Heart right ventricle (tissue), 16 donors: ENCODE measurements at regions not wholly inside any gene's neighbourhood (a gene's known extent, or its start where the extent isn't known, plus 50 kb on each side); places are given as distances from the start of the nearest gene placed in this dataset.

Experiments used
- ATAC-seq, 8 donors: fragments of 200-7000 bp; cut with Tn5 transposase; one replicate each; pipeline ENCODE4 v1.9.1; 2020; ENCODE audit warnings: mild to moderate bottlenecking in 8 of 8, moderate library complexity in 8 of 8, moderate number of reproducible peaks in 1 of 8
- DNase-seq, 2 donors: peaks; one replicate each; pipeline ENCODE4 v3.0.0-alpha.2; 2020
- H3K27ac ChIP-seq, 10 donors: fragments of 200-600 bp; sonication (generic) in 2 of 10; one replicate each; pipeline versions ENCODE4 v1.5.0 to v1.8.0; 2020 to 2022; ENCODE audit warnings: mild to moderate bottlenecking in 3 of 10
- H3K27me3 ChIP-seq, 7 donors: fragments of 200-600 bp; one replicate each; pipeline ENCODE4 v1.8.0; 2021 to 2022; ENCODE audit warnings: mild to moderate bottlenecking in 2 of 7
- H3K36me3 ChIP-seq, 9 donors: fragments of 200-600 bp; sonication (generic) in 1 of 9; one replicate each; pipeline versions ENCODE4 v1.5.0 to v1.8.0; 2020 to 2022; ENCODE audit warnings: mild to moderate bottlenecking in 2 of 9
- H3K4me1 ChIP-seq, 9 donors: fragments of 200-600 bp; sonication (generic) in 1 of 9; one replicate each; pipeline versions ENCODE4 v1.5.0 to v1.8.0; 2020 to 2022; ENCODE audit warnings: mild to moderate bottlenecking in 4 of 9
- H3K4me3 ChIP-seq, 10 donors: fragments of 200-600 bp; sonication (generic) in 2 of 10; one replicate each; pipeline versions ENCODE4 v1.5.0 to v1.8.0; 2020 to 2022; ENCODE audit warnings: mild to moderate bottlenecking in 7 of 10, moderate library complexity in 2 of 10
- H3K9me3 ChIP-seq, 11 donors: fragments of 200-600 bp in 10 of 11; sonication (generic) in 2 of 11; one replicate each; pipeline versions ENCODE4 v1.5.0 to v1.8.0; 2013 to 2022; ENCODE audit warnings: mild to moderate bottlenecking in 2 of 11, control low read depth in 1 of 11, moderate library complexity in 1 of 11
- WGBS, 2 donors: extraction: QIAGEN DNeasy Blood & Tissue Kit; methylation state at CpG; one replicate each; pipeline ENCODE4 v1.1.7; 2013; ENCODE audit warnings: inconsistent platforms in 1 of 2; 5-methylcytosine and 5-hydroxymethylcytosine counted together
- intact Hi-C, 10 donors: fragments of 100-400 bp; cut with DNase I; formaldehyde crosslinking; loops; one replicate each; pipeline versions ENCODE4 v1.11.1 to v1.14.2; 2022
- TF ChIP-seq, protein P1 (sequence below), 9 donors: fragments of 200-600 bp; sonication (generic) in 2 of 9; IDR thresholded peaks; one replicate each; pipeline versions ENCODE4 v1.5.0 to v1.8.0; 2021 to 2022; ENCODE audit warnings: antibody characterized with exemption in 9 of 9, mild to moderate bottlenecking in 5 of 9, moderate library complexity in 1 of 9
- donor health status: Arrhythmogenic right ventricular cardiomyopathy.
- donor health status: ischemic (EF 13 %, LVEDD 7.1; RV severe dilation, severe dysfunction).
- donor health status: healthy with polysubstance abuse.
- donor health status: DM: no; HTN: yes; CAD: no.
- donor health status: DM: no; HTN: no; CAD: no.
- donor health status: ischemic (EF 25% LVEDD 6.9; RV normal size, moderate dysfunction).
- donor health status: ischemic (EF 25% LVEDD 5.7; RV mildly dilated, moderate dysfunction).
- donor health status: healthy.
- donor health status: DM: yes; HTN: yes; CAD: no.
- donor health status: Ischemic cardiomyopathy.
- donor health status: ischemic (EF 35%, LVEDD 5.7; RV mildly dilated, moderate dysfunction).
- donor health status: nonischemic (EF 11% LVEDD 7.7; RV severe dilation, severe dysfunction).
- donor health status: DM: yes; HTN: yes; CAD: no.
- donor health status: PGD.
- donor health status: ischemic (EF 29% LVEDD 5.4; RV normal size, mild dysfunction).
- donor health status: nonischemic (EF 23%, LVEDD 6.1; RV moderate dilation, normal function).

GRCh38 chr18:50456285-50456684 is 81.4 kb downstream of the SKA1 start:
- no peak overlapping the region for H3K27ac ChIP-seq
- no peak overlapping the region for H3K4me3 ChIP-seq
- no peak for ATAC-seq
- intact Hi-C loops: no loop called here
- TF ChIP-seq, protein P1, sequence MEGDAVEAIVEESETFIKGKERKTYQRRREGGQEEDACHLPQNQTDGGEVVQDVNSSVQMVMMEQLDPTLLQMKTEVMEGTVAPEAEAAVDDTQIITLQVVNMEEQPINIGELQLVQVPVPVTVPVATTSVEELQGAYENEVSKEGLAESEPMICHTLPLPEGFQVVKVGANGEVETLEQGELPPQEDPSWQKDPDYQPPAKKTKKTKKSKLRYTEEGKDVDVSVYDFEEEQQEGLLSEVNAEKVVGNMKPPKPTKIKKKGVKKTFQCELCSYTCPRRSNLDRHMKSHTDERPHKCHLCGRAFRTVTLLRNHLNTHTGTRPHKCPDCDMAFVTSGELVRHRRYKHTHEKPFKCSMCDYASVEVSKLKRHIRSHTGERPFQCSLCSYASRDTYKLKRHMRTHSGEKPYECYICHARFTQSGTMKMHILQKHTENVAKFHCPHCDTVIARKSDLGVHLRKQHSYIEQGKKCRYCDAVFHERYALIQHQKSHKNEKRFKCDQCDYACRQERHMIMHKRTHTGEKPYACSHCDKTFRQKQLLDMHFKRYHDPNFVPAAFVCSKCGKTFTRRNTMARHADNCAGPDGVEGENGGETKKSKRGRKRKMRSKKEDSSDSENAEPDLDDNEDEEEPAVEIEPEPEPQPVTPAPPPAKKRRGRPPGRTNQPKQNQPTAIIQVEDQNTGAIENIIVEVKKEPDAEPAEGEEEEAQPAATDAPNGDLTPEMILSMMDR (IDR thresholded peaks at IDR 0.05): no peak
- no peak for DNase-seq
- 79 to 82% methylated on average over 4 of the region's 4 CpGs for whole genome bisulfite sequencing, 2 donors
- no peaks in the 10 kb centered on the region for H3K36me3 ChIP-seq
- no peaks in the 10 kb centered on the region for H3K4me1 ChIP-seq
- no peaks in the 10 kb centered on the region for H3K27me3 ChIP-seq
- H3K9me3 ChIP-seq: no peaks in the 10 kb centered on the region

DNA sequence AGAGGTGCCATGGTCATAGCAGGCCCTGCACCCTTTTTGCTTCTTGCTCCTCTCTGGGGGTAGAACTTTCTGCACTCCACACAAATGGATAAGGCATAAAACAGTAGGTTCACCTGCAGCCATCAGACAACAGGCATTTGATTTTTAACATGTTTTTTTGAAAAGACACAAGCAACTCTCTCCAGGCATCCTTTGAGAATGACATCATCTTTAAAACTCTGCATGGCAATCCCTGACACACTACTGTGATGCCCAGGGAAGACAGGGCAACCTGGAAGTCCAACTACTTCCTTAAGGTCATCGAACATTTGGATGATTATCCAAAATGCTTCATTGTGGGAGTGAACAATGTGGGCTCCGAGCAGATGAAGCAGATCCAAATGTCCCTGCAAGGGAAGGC is 82.8 kb downstream of the SKA1 start:
- no peaks in the 10 kb centered on the region for H3K36me3 ChIP-seq
- no peak overlapping the region for H3K27ac ChIP-seq
- H3K27me3 ChIP-seq: no peaks in the 10 kb centered on the region
- ATAC-seq (no peak), DNase-seq (no peak)
- no peak overlapping the region for H3K4me3 ChIP-seq
- 76 to 78% methylated on average over 2 of the region's 2 CpGs for WGBS, 2 donors
- H3K4me1 ChIP-seq: no peaks in the 10 kb centered on the region
- TF ChIP-seq, protein P1 (IDR thresholded peaks at IDR 0.05): no peak
- intact Hi-C loops: no loop called here
- H3K9me3 ChIP-seq: no peaks in the 10 kb centered on the region

- 80 to 88% methylated on average over 3 of the region's 3 CpGs for WGBS, 2 donors
- Histone ChIP-seq H3K4me3 (no peak overlapping the region), H3K27me3 (no peaks in the 10 kb centered on the region), H3K4me1 (no peaks in the 10 kb centered on the region), H3K36me3 (no peaks in the 10 kb centered on the region), H3K9me3 (no peaks in the 10 kb centered on the region), H3K27ac (no peak overlapping the region)
- TF ChIP-seq, protein P1 (IDR thresholded peaks at IDR 0.05): no peak
- ATAC-seq (no peak), DNase-seq (no peak)
- intact Hi-C loops: no loop called here
Measured at GRCh38 chr18:50458366-50458765, 83.5 kb downstream of the SKA1 start.

GRCh38 chr18:50458796-50459195 is 84.0 kb downstream of the SKA1 start:
- Histone ChIP-seq H3K27me3 (no peaks in the 10 kb centered on the region), H3K4me1 (no peaks in the 10 kb centered on the region), H3K27ac (no peak overlapping the region), H3K9me3 (no peaks in the 10 kb centered on the region), H3K36me3 (no peaks in the 10 kb centered on the region), H3K4me3 (no peak overlapping the region)
- no peak for ATAC-seq
- intact Hi-C loops: no loop called here
- WGBS, 2 donors: 48 to 65% methylated on average over 2 of the region's 2 CpGs
- TF ChIP-seq, protein P1 (IDR thresholded peaks at IDR 0.05): no peak
- no peak for DNase-seq

GRCh38 chr18:50460062-50460461 is 85.2 kb downstream of the SKA1 start:
- 77 to 80% methylated on average over 3 of the region's 3 CpGs for WGBS, 2 donors
- TF ChIP-seq, protein P1 (IDR thresholded peaks at IDR 0.05): no peak
- no peaks in the 10 kb centered on the region for H3K27me3 ChIP-seq
- no peak overlapping the region for H3K27ac ChIP-seq
- no peak for DNase-seq
- H3K36me3 ChIP-seq: no peaks in the 10 kb centered on the region
- H3K4me1 ChIP-seq: no peaks in the 10 kb centered on the region
- no peak for ATAC-seq
- no peak overlapping the region for H3K4me3 ChIP-seq
- no peaks in the 10 kb centered on the region for H3K9me3 ChIP-seq
- intact Hi-C loops: no loop called here
